ENCODE measurements at regions not wholly inside any gene's neighbourhood (a gene's known extent, or its start where the extent isn't known, plus 50 kb on each side); places are given as distances from the start of the nearest gene placed in this dataset.

GRCh38 chr9:27752069-27752468, 178.8 kb upstream of the C9orf72 start:
- DNase-seq, result no peak

- DNase-seq, result no peak
These were observed 182.6 kb upstream of the C9orf72 start for GRCh38 chr9:27755846-27756245.

GRCh38 chr9:27756418-27756817, 183.1 kb upstream of the C9orf72 start:
- DNase-seq, result no peak

GRCh38 chr9:27763831-27764230, 190.6 kb upstream of the C9orf72 start:
- DNase-seq, result no peak

GRCh38 chr9:27765266-27766072, 192.2 kb upstream of the C9orf72 start:
- DNase-seq, result no peak

- DNase-seq, result no peak
These were observed 193.0 kb upstream of the C9orf72 start for GRCh38 chr9:27766073-27766835.

GRCh38 chr9:27768781-27769180, 195.5 kb upstream of the C9orf72 start:
- DNase-seq, result no peak

- DNase-seq, result no peak
These were observed 197.3 kb upstream of the C9orf72 start for GRCh38 chr9:27770541-27770940.

- DNase-seq, result no peak
These were observed 198.7 kb upstream of the C9orf72 start for GRCh38 chr9:27771803-27772545.

GRCh38 chr9:27784847-27785713, 211.8 kb upstream of the C9orf72 start:
- no peak for DNase-seq

GRCh38 chr9:27785714-27786100, 212.4 kb upstream of the C9orf72 start:
- no peak for DNase-seq

- DNase-seq, result no peak
These were observed 214.6 kb upstream of the C9orf72 start for GRCh38 chr9:27787891-27788290.

GRCh38 chr9:27791311-27791710, 218.0 kb upstream of the C9orf72 start:
- no peak for DNase-seq

- no peak for DNase-seq
These were observed 219.8 kb upstream of the C9orf72 start for GRCh38 chr9:27792971-27793689.

- DNase-seq, result no peak
These were observed 226.0 kb upstream of the C9orf72 start for GRCh38 chr9:27799326-27799725.

GRCh38 chr9:27800159-27800558, 226.9 kb upstream of the C9orf72 start:
- no peak for DNase-seq

GRCh38 chr9:27800692-27801370, 227.6 kb upstream of the C9orf72 start:
- no peak for DNase-seq

GRCh38 chr9:27801545-27801944, 228.3 kb upstream of the C9orf72 start:
- no peak for DNase-seq

GRCh38 chr9:27802418-27802817, 229.1 kb upstream of the C9orf72 start:
- no peak for DNase-seq

GRCh38 chr9:27808864-27809263, 235.6 kb upstream of the C9orf72 start:
- no peak for DNase-seq

GRCh38 chr9:27817747-27818146, 244.5 kb upstream of the C9orf72 start:
- no peak for DNase-seq
